DMS153 treated with DMSO at 0.1 percent for 48 hours (cell line): ENCODE measurements at regions not wholly inside any gene's neighbourhood (a gene's known extent, or its start where the extent isn't known, plus 50 kb on each side); places are given as distances from the start of the nearest gene placed in this dataset.

Source experiments
- DNase-seq: peaks from one replicate; lab custom pipeline; 2025; ENCODE audit not compliant: unreplicated experiment; lab: John Stamatoyannopoulos, UW

- DNase-seq: no peak
These were observed 135.0 kb downstream of the ZC3H11B start for GRCh38 chr1:219477861-219478260.

- DNase-seq: no peak
These were observed 136.2 kb downstream of the ZC3H11B start for GRCh38 chr1:219476716-219477115.

GRCh38 chr1:219476116-219476515, 136.8 kb downstream of the ZC3H11B start:
- no peak for DNase-seq

GRCh38 chr1:219472596-219472995, 140.3 kb downstream of the ZC3H11B start:
- no peak for DNase-seq

- no peak for DNase-seq
These were observed 145.4 kb downstream of the ZC3H11B start for GRCh38 chr1:219467524-219467923.

GRCh38 chr1:219466766-219467165, 146.1 kb downstream of the ZC3H11B start:
- no peak for DNase-seq

GRCh38 chr1:219465212-219466093, 147.5 kb downstream of the ZC3H11B start:
- no peak for DNase-seq

GRCh38 chr1:219463636-219464035, 149.3 kb downstream of the ZC3H11B start:
- no peak for DNase-seq

GRCh38 chr1:219461981-219462400, 150.9 kb downstream of the ZC3H11B start:
- no peak for DNase-seq

GRCh38 chr1:219460896-219461815, 151.7 kb downstream of the ZC3H11B start:
- no peak for DNase-seq

GRCh38 chr1:219460081-219460895, 152.6 kb downstream of the ZC3H11B start:
- DNase-seq: no peak

- DNase-seq: no peak
These were observed 153.4 kb downstream of the ZC3H11B start for GRCh38 chr1:219459351-219460080.

GRCh38 chr1:219446288-219446687, 166.6 kb downstream of the ZC3H11B start:
- no peak for DNase-seq

GRCh38 chr1:219445864-219446263, 167.0 kb downstream of the ZC3H11B start:
- no peak for DNase-seq

- no peak for DNase-seq
These were observed 168.4 kb downstream of the ZC3H11B start for GRCh38 chr1:219444474-219444873.

GRCh38 chr1:219443763-219444162, 169.1 kb downstream of the ZC3H11B start:
- no peak for DNase-seq

- DNase-seq: no peak
These were observed 170.3 kb downstream of the ZC3H11B start for GRCh38 chr1:219442611-219443061.

GRCh38 chr1:219441884-219442283, 171.0 kb downstream of the ZC3H11B start:
- DNase-seq: no peak

- no peak for DNase-seq
These were observed 173.5 kb downstream of the ZC3H11B start for GRCh38 chr1:219439376-219439775.

GRCh38 chr1:219438386-219438785, 174.5 kb downstream of the ZC3H11B start:
- no peak for DNase-seq
